Panc1 (cell line): ENCODE measurements at regions not wholly inside any gene's neighbourhood (a gene's known extent, or its start where the extent isn't known, plus 50 kb on each side); places are given as distances from the start of the nearest gene placed in this dataset.

Experiments
- CTCF ChIP-seq: fragments of 450-650 bp; IDR thresholded peaks from 2 replicates; pipeline ENCODE4 v1.5.1; 2017; ENCODE audit warnings: mild to moderate bottlenecking
- POLR2AphosphoS5 ChIP-seq: IDR thresholded peaks from 2 replicates; pipeline ENCODE4 v1.6.1; 2012; ENCODE audit warnings: mild to moderate bottlenecking, low read depth, low read length, moderate library complexity
- SIN3A ChIP-seq: IDR thresholded peaks from 2 replicates; pipeline ENCODE4 v1.6.1; 2012; ENCODE audit warnings: low read depth, mild to moderate bottlenecking, low read length, moderate library complexity, borderline replicate concordance; ENCODE audit not compliant: insufficient read depth

GRCh38 chr12:30870491-30871265 lies 55.9 kb upstream of the TSPAN11 start:
- TF ChIP-seq CTCF = no peak
- TF ChIP-seq POLR2AphosphoS5 = no peak
- no peak for TF ChIP-seq SIN3A
